Breast epithelium (tissue), 4 donors: ENCODE measurements at regions not wholly inside any gene's neighbourhood (a gene's known extent, or its start where the extent isn't known, plus 50 kb on each side); places are given as distances from the start of the nearest gene placed in this dataset.

Experiments used
- DNase-seq, 2 donors: peaks; one replicate each; pipeline ENCODE4 v3.0.0-alpha.2; 2019; ENCODE audit warnings: low spot score in 2 of 2
- H3K27ac ChIP-seq, 2 donors: fragments of 200-600 bp; sonication (generic) in 1 of 2; one replicate each; pipeline ENCODE4 v1.5.1; 2016 to 2019; ENCODE audit warnings: mild to moderate bottlenecking in 1 of 2
- H3K27me3 ChIP-seq, 2 donors: fragments of 200-600 bp; sonication (generic) in 1 of 2; one replicate each; pipeline versions ENCODE4 v1.5.1 to v1.6.0; 2017 to 2019; ENCODE audit warnings: control low read depth in 1 of 2, mild to moderate bottlenecking in 1 of 2
- H3K36me3 ChIP-seq: fragments of 200-600 bp; one replicate; pipeline ENCODE4 v1.5.1; 2019
- H3K4me1 ChIP-seq, 2 donors: fragments of 200-600 bp; sonication (generic); one replicate each; pipeline ENCODE4 v1.5.1; 2016 to 2019; ENCODE audit warnings: control low read depth in 1 of 2
- H3K4me3 ChIP-seq, 3 donors: fragments of 200-600 bp; sonication (generic); 1 replicate in 2 of 3; 2 replicates in 1 of 3; pipeline ENCODE4 v1.5.1; 2016 to 2019; ENCODE audit warnings: mild to moderate bottlenecking in 3 of 3, moderate library complexity in 2 of 3
- H3K9me3 ChIP-seq, 2 donors: fragments of 200-600 bp; sonication (generic) in 1 of 2; one replicate each; pipeline ENCODE4 v1.5.1; 2016 to 2019; ENCODE audit warnings: control low read depth in 1 of 2
- POLR2A ChIP-seq: fragments of 450-650 bp; IDR thresholded peaks from one replicate; pipeline ENCODE4 v1.6.1; 2016; ENCODE audit warnings: antibody characterized with exemption, mild to moderate bottlenecking, moderate library complexity
- POLR2AphosphoS5 ChIP-seq, 3 donors: sonication (generic); formaldehyde crosslinking; IDR thresholded peaks; one replicate each; pipeline ENCODE4 v1.6.1; 2017; ENCODE audit warnings: antibody characterized with exemption in 3 of 3
- intact Hi-C: fragments of 100-400 bp; cut with DNase I; formaldehyde crosslinking; loops from one replicate; pipeline ENCODE4 v1.15.1; 2023; ENCODE audit warnings: low total_unique reads
- TF ChIP-seq, protein P1 (sequence below), 3 donors: fragments of 450-650 bp; IDR thresholded peaks; one replicate each; pipeline ENCODE4 v1.5.1; 2016 to 2017; ENCODE audit warnings: antibody characterized with exemption in 3 of 3, mild to moderate bottlenecking in 3 of 3, moderate library complexity in 3 of 3

DNA sequence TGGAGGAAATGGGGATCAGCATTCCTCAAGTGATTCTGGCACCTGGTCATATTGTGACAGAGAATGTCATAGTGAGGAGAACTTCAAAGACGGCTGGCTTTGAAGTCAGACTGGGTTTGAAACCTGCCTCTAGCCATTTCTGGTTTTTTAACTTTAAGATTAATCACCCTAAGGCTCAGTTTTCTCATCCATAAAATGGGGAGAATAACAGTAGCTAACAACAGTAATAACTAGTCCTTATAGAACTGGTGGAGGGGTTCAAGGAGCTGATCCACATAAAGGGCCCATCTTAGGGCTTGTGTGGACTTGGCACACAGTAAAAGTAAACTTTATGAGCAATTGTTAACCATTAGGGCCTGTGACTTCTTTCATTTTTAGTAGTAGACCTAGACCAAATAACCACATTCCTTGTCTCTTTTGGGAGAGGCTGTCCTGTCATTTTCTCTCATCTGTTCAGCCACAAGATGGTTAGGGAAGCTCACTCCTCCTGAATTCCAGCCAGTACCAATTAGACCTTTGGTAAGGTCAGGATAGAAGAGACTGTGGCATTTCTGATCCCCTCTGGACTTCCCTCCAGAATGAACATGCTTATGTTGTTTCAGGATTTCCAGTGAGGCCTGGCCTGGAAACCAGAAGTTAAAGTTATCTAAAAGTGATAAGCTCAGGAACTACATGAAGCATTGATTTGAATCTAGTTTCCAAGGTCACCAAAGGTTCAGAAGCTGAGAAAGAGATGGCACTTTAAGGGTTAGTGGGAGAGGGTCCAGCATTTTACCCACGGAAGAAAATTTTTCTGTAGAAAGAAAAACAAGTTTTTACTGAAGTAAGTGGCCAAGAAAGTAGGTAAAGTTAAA lies 159.3 kb upstream of the DPH6 start:
- Histone ChIP-seq H3K36me3 (no peaks in the 10 kb centered on the region), H3K27ac (peak overlapping the region; percentile 23 to 33), H3K4me3 (no peak overlapping the region), H3K27me3 (no peaks in the 10 kb centered on the region), H3K4me1 (no peaks in the 10 kb centered on the region), H3K9me3 (no peaks in the 10 kb centered on the region)
- intact Hi-C loops, result no loop called here
- TF ChIP-seq POLR2AphosphoS5 (IDR thresholded peaks at IDR 0.05) (no peak), POLR2A (no peak)
- TF ChIP-seq, protein P1, sequence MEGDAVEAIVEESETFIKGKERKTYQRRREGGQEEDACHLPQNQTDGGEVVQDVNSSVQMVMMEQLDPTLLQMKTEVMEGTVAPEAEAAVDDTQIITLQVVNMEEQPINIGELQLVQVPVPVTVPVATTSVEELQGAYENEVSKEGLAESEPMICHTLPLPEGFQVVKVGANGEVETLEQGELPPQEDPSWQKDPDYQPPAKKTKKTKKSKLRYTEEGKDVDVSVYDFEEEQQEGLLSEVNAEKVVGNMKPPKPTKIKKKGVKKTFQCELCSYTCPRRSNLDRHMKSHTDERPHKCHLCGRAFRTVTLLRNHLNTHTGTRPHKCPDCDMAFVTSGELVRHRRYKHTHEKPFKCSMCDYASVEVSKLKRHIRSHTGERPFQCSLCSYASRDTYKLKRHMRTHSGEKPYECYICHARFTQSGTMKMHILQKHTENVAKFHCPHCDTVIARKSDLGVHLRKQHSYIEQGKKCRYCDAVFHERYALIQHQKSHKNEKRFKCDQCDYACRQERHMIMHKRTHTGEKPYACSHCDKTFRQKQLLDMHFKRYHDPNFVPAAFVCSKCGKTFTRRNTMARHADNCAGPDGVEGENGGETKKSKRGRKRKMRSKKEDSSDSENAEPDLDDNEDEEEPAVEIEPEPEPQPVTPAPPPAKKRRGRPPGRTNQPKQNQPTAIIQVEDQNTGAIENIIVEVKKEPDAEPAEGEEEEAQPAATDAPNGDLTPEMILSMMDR (IDR thresholded peaks at IDR 0.05), result no peak
- no peak for DNase-seq

DNA sequence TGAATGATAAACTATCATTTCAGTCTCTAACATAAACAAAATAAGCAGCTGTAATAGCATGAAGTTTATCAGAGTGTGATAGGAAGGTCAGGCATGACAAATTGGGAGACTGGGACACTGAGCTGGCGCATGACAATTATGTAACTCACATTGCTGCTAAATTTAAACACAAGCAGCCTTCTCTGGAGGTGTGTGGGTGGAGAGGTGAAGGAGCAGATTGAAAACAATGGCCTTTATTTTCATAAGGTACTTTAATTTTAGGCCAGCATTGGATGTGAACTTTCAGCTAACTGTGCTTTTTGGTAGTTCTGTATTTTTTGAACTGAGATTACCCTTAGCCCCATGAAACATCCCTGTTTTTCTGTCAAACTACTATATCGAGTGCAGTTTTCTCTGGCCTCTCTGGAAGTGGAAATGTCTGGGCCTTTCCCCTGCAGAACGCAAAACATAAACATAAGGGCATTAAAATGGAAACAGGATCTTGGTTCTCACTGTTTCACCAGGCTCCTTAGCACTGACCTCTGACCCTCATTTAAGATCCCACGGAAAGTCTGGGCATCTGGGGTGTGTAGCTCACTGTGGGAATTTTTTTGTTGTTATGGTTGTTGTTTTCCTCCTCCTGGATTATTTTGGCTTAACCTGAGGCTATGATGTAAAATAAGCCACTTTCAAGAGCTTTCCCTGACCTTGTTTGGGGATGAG lies 160.1 kb upstream of the DPH6 start:
- TF ChIP-seq POLR2AphosphoS5 (IDR thresholded peaks at IDR 0.05) (no peak), POLR2A (no peak)
- TF ChIP-seq, protein P1 (IDR thresholded peaks at IDR 0.05), result no peak
- H3K4me3 ChIP-seq, result no peak overlapping the region
- H3K36me3 ChIP-seq, result no peaks in the 10 kb centered on the region
- intact Hi-C loops, result no loop called here
- H3K9me3 ChIP-seq, result no peaks in the 10 kb centered on the region
- H3K27ac ChIP-seq, result peak overlapping the region; percentile 22 to 35
- no peak for DNase-seq
- H3K4me1 ChIP-seq, result no peaks in the 10 kb centered on the region
- H3K27me3 ChIP-seq, result no peaks in the 10 kb centered on the region

GRCh38 chr15:35712956-35713355 lies 167.0 kb upstream of the DPH6 start:
- DNase-seq, result no peak
- no peak overlapping the region for H3K27ac ChIP-seq
- intact Hi-C loops, result no loop called here
- H3K4me1 ChIP-seq, result no peaks in the 10 kb centered on the region
- TF ChIP-seq POLR2AphosphoS5 (IDR thresholded peaks at IDR 0.05) (no peak), POLR2A (no peak)
- TF ChIP-seq, protein P1 (IDR thresholded peaks at IDR 0.05), result no peak
- H3K4me3 ChIP-seq, result no peak overlapping the region
- H3K27me3 ChIP-seq, result no peaks in the 10 kb centered on the region
- no peaks in the 10 kb centered on the region for H3K9me3 ChIP-seq
- H3K36me3 ChIP-seq, result no peaks in the 10 kb centered on the region

- intact Hi-C loops, result no loop called here
- H3K27me3 ChIP-seq, result no peaks in the 10 kb centered on the region
- H3K4me1 ChIP-seq, result no peaks in the 10 kb centered on the region
- no peak overlapping the region for H3K4me3 ChIP-seq
- DNase-seq, result no peak
- H3K27ac ChIP-seq, result no peak overlapping the region
- H3K36me3 ChIP-seq, result no peaks in the 10 kb centered on the region
- no peaks in the 10 kb centered on the region for H3K9me3 ChIP-seq
- TF ChIP-seq POLR2AphosphoS5 (IDR thresholded peaks at IDR 0.05) (no peak), POLR2A (no peak)
- TF ChIP-seq, protein P1 (IDR thresholded peaks at IDR 0.05), result no peak
These were observed 167.8 kb upstream of the DPH6 start for GRCh38 chr15:35713733-35714132.

DNA sequence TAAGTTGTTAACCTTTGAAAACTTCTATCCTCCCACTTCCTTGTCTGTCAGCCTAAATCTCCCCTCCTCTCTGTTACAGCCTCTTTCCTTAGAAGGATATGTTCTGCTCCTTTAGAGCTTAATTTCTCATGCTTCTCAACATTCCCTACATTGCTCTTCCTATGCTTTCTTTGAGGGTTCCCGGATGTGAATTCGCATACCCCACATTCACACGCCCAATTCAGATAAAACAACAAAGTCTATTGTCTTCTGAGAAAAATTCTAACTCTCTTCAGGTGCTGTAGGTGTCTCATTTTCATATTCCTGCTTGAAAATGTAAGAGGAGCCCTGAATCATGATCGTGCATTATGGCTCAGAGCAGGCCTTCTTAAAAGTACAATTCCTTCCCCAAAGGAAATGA lies 171.8 kb upstream of the DPH6 start:
- no peak overlapping the region for H3K27ac ChIP-seq

More for the DNA sequence above, 171.8 kb upstream of the DPH6 start:
- DNase-seq, result no peak
- no peak overlapping the region for H3K4me3 ChIP-seq
- no peaks in the 10 kb centered on the region for H3K9me3 ChIP-seq
- no peaks in the 10 kb centered on the region for H3K36me3 ChIP-seq
- no peaks in the 10 kb centered on the region for H3K27me3 ChIP-seq
- intact Hi-C loops, result no loop called here
- H3K4me1 ChIP-seq, result no peaks in the 10 kb centered on the region
- TF ChIP-seq, protein P1 (IDR thresholded peaks at IDR 0.05), result no peak
- TF ChIP-seq POLR2A (no peak), POLR2AphosphoS5 (IDR thresholded peaks at IDR 0.05) (no peak)
